CD4-positive, CD25-positive, alpha-beta regulatory T cell (primary cell): ENCODE measurements at regions not wholly inside any gene's neighbourhood (a gene's known extent, or its start where the extent isn't known, plus 50 kb on each side); places are given as distances from the start of the nearest gene placed in this dataset.

Source experiments
- ATAC-seq, 2 donors: fragments of 150-1000 bp; cut with Tn5 transposase; one replicate each; pipeline ENCODE4 v1.10.0; 2021; ENCODE audit warnings: low read depth in 2 of 2, moderate number of reproducible peaks in 2 of 2, moderate library complexity in 1 of 2
- DNase-seq, 3 donors: peaks; one replicate each; pipeline versions ENCODE4 v3.0.0 to v3.0.0-alpha.2; 2012 to 2022; ENCODE audit warnings: mixed read lengths in 1 of 3
- H3K27ac ChIP-seq: one replicate; pipeline ENCODE4 v1.7.0; 2013; ENCODE audit warnings: mild to moderate bottlenecking, low read length; ENCODE audit not compliant: insufficient read depth, poor library complexity, severe bottlenecking
- H3K27me3 ChIP-seq: one replicate; pipeline ENCODE4 v1.7.0; 2013; ENCODE audit warnings: low read length; ENCODE audit not compliant: control insufficient read depth, insufficient read depth
- H3K36me3 ChIP-seq: one replicate; pipeline ENCODE4 v1.7.0; 2013; ENCODE audit warnings: mild to moderate bottlenecking, low read length, moderate library complexity; ENCODE audit not compliant: control insufficient read depth, insufficient read depth
- H3K4me1 ChIP-seq: 2 replicates; pipeline ENCODE4 v1.7.0; 2013; ENCODE audit warnings: mild to moderate bottlenecking, low read length; ENCODE audit not compliant: insufficient read depth, control insufficient read depth, poor library complexity, severe bottlenecking
- H3K4me3 ChIP-seq: one replicate; pipeline ENCODE4 v1.7.0; 2013; ENCODE audit warnings: low read depth, mild to moderate bottlenecking, low read length, moderate library complexity
- H3K9me3 ChIP-seq, 2 experiments: 1 replicate in 1 of 2; 2 replicates in 1 of 2; pipeline ENCODE4 v1.7.0; 2013; ENCODE audit warnings: low read length in 2 of 2, mild to moderate bottlenecking in 1 of 2, moderate library complexity in 1 of 2; ENCODE audit not compliant: control insufficient read depth in 2 of 2
- H3K27ac Mint-ChIP-seq, 3 donors: one replicate each; pipeline ENCODE4 v1.8.0; 2020 to 2022; ENCODE audit warnings: mild to moderate bottlenecking in 3 of 3, mixed read lengths in 3 of 3, moderate library complexity in 2 of 3
- H3K27me3 Mint-ChIP-seq: one replicate; pipeline ENCODE4 v1.8.0; 2022; ENCODE audit warnings: mild to moderate bottlenecking, mixed read lengths
- H3K36me3 Mint-ChIP-seq: one replicate; pipeline ENCODE4 v1.8.0; 2020; ENCODE audit warnings: mixed read lengths
- H3K4me1 Mint-ChIP-seq, 4 donors: one replicate each; pipeline ENCODE4 v1.8.0; 2020 to 2022; ENCODE audit warnings: mixed read lengths in 4 of 4, mild to moderate bottlenecking in 1 of 4
- H3K4me3 Mint-ChIP-seq, 4 donors: one replicate each; pipeline ENCODE4 v1.8.0; 2020 to 2022; ENCODE audit warnings: mild to moderate bottlenecking in 4 of 4, mixed read lengths in 4 of 4, moderate library complexity in 3 of 4
- H3K9me3 Mint-ChIP-seq, 7 donors: one replicate each; pipeline ENCODE4 v1.8.0; 2020 to 2022; ENCODE audit warnings: mixed read lengths in 7 of 7, mild to moderate bottlenecking in 3 of 7, moderate library complexity in 2 of 7

DNA sequence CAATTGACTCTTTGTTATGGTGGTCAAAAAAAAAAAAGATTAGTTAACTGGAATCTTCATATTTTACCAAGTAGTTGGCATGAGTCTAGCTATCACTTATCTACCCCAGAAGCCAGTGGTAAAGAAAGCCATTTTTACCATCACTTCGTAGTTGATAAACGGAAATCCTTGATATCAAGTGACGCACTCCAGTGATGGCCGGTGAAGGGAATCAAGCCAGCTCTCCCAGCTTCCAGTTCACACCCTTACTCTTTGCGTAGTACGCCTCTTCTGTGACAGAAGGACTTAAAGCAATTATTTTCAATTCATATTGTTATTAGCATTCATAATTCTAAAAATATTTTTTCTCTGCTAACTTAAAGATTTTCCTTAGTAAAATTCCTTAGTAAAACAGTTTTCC, 447.9 kb downstream of the GPATCH2 start:
- Histone ChIP-seq H3K4me1 (no peaks in the 10 kb centered on the region), H3K4me3 (no peak overlapping the region), H3K36me3 (no peaks in the 10 kb centered on the region), H3K27me3 (no peaks in the 10 kb centered on the region), H3K9me3 (no peaks in the 10 kb centered on the region), H3K27ac (no peak overlapping the region)
- no peak for DNase-seq
- no peaks in the 10 kb centered on the region for H3K27me3 Mint-ChIP-seq
- peaks cover 0 to 16% (median 3%) of the 10 kb centered on the region in 7 donors for H3K9me3 Mint-ChIP-seq
- H3K4me3 Mint-ChIP-seq, result no peak overlapping the region
- H3K4me1 Mint-ChIP-seq, result no peaks in the 10 kb centered on the region
- no peaks in the 10 kb centered on the region for H3K36me3 Mint-ChIP-seq
- no peak for ATAC-seq
- no peak overlapping the region for H3K27ac Mint-ChIP-seq

DNA sequence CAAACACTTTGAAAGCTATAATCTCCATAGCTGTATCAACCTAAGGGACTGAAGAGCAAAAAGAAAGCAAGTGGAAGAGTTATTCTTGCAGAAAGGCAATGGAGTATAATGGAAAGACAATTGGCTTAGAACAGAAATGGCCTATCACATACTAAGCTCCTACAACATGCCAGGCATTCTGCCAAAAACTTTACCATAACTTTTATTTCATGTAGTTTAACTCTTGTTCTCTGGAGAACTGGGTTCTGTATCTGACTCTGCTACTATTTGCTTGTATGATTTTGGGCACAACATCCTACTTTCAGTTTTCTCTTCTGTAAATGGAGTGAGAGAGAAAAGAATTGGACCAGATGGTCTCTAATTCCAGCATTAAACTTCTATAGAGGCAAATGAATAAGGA, 449.1 kb downstream of the GPATCH2 start:
- Histone ChIP-seq H3K27ac (no peak overlapping the region), H3K4me3 (no peak overlapping the region), H3K9me3 (no peaks in the 10 kb centered on the region), H3K4me1 (no peaks in the 10 kb centered on the region), H3K27me3 (no peaks in the 10 kb centered on the region), H3K36me3 (no peaks in the 10 kb centered on the region)
- peaks cover 0 to 9% (median 3%) of the 10 kb centered on the region in 7 donors for H3K9me3 Mint-ChIP-seq
- no peak overlapping the region for H3K4me3 Mint-ChIP-seq
- no peak overlapping the region for H3K27ac Mint-ChIP-seq
- H3K27me3 Mint-ChIP-seq, result no peaks in the 10 kb centered on the region
- no peaks in the 10 kb centered on the region for H3K36me3 Mint-ChIP-seq
- no peaks in the 10 kb centered on the region for H3K4me1 Mint-ChIP-seq
- ATAC-seq (no peak), DNase-seq (no peak)

DNA sequence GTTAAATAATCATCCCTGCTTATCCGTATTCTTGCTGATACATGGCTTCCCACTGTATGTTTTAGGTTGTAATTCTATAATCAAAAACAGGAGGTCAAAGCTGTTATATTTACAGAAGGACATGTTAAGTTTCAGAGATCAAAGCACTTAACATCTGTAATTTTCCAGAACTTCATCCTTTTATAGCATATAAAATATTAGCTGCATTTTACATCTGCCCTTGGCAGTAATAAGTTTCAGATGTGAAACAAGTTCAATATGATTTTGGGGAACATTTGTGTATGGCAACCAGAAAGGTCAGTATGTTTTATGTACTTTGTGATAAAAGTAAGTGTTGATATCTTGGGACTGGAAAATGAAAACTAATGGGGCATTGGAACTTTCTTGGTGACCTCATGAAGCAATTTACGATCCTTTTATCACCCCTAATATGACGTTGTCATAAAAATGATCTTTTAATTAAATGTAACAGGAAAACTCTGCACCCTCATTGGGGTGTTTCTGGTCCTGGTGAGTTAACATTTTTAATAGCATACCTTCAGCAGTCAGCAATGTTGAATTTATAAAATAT, 449.6 kb downstream of the GPATCH2 start:
- DNase-seq (no peak), ATAC-seq (no peak)
- H3K27ac Mint-ChIP-seq, result no peak overlapping the region
- Histone ChIP-seq H3K4me1 (no peaks in the 10 kb centered on the region), H3K9me3 (no peaks in the 10 kb centered on the region), H3K27me3 (no peaks in the 10 kb centered on the region), H3K27ac (no peak overlapping the region), H3K4me3 (no peak overlapping the region), H3K36me3 (no peaks in the 10 kb centered on the region)
- no peak overlapping the region for H3K4me3 Mint-ChIP-seq
- no peaks in the 10 kb centered on the region for H3K4me1 Mint-ChIP-seq
- H3K9me3 Mint-ChIP-seq, result peaks cover 0 to 7% (median 3%) of the 10 kb centered on the region in 7 donors
- no peaks in the 10 kb centered on the region for H3K27me3 Mint-ChIP-seq
- no peaks in the 10 kb centered on the region for H3K36me3 Mint-ChIP-seq

DNA sequence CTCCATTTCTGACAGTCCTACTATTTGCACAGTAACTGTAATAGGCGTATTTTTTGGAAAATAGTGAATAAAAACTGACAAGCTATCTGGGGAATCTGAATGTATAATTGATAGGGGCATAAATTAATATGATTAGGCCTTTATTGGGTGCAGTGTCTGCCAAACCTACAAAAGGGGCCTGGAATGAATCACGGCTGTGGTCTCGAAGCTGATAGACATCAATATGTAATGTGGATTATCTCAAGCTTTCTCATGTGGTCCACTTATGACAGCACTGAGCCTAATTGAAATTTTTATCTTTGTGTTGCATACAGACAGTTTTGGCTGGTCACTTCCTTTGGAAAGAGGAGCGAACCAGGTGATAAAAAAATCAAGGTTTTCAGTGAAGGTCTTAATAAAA, 450.4 kb downstream of the GPATCH2 start:
- DNase-seq, result no peak
- no peak overlapping the region for H3K27ac Mint-ChIP-seq
- H3K27ac ChIP-seq, result no peak overlapping the region

GRCh38 chr1:217164403-217164802, 441.2 kb upstream of the ESRRG start:
- no peak for DNase-seq
- H3K4me3 Mint-ChIP-seq, result no peak overlapping the region
- H3K36me3 ChIP-seq, result no peaks in the 10 kb centered on the region
- no peak overlapping the region for H3K4me3 ChIP-seq
- no peaks in the 10 kb centered on the region for H3K4me1 Mint-ChIP-seq
- H3K27ac ChIP-seq, result no peak overlapping the region
- H3K27ac Mint-ChIP-seq, result peak overlapping the region in 1 of 3 donors; percentile 52
- H3K27me3 ChIP-seq, result no peaks in the 10 kb centered on the region
- no peaks in the 10 kb centered on the region for H3K36me3 Mint-ChIP-seq
- no peaks in the 10 kb centered on the region for H3K9me3 ChIP-seq
- H3K4me1 ChIP-seq, result no peaks in the 10 kb centered on the region
- ATAC-seq, result no peak
- no peaks in the 10 kb centered on the region for H3K27me3 Mint-ChIP-seq
- peaks cover 0 to 1% (median 0%) of the 10 kb centered on the region in 7 donors for H3K9me3 Mint-ChIP-seq

More for the DNA sequence above, 450.4 kb downstream of the GPATCH2 start:
- Histone ChIP-seq H3K9me3 (no peaks in the 10 kb centered on the region), H3K36me3 (no peaks in the 10 kb centered on the region), H3K27me3 (no peaks in the 10 kb centered on the region), H3K4me1 (no peaks in the 10 kb centered on the region), H3K4me3 (no peak overlapping the region)
- Mint-ChIP-seq H3K4me1 (no peaks in the 10 kb centered on the region), H3K36me3 (no peaks in the 10 kb centered on the region), H3K9me3 (peaks cover 0 to 7% (median 3%) of the 10 kb centered on the region in 7 donors), H3K27me3 (no peaks in the 10 kb centered on the region), H3K4me3 (no peak overlapping the region)
- ATAC-seq, result no peak

DNA sequence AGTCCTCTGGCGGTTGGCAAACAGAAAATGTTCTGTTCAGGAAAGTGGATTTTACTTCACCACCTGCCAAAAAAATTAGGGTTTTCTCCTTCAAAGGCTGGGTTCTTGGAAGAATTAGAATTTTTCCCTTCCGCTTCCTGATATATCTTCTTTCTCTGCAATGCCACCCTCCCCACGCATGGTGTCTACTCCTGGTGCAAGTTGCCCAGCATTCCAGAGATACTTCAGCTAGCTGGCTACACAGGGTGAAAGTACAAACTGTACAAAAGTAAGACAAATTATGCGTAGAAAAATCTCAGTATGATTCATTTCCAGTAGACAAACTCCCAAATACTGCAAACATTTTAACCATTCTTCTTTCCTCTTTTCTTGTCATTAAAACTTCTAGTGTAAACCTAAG, 430.1 kb upstream of the ESRRG start:
- Histone ChIP-seq H3K27me3 (no peaks in the 10 kb centered on the region), H3K27ac (no peak overlapping the region), H3K4me1 (no peaks in the 10 kb centered on the region), H3K9me3 (no peaks in the 10 kb centered on the region), H3K36me3 (no peaks in the 10 kb centered on the region), H3K4me3 (no peak overlapping the region)
- no peak for DNase-seq
- no peak for ATAC-seq
- H3K4me1 Mint-ChIP-seq, result no peaks in the 10 kb centered on the region
- H3K27me3 Mint-ChIP-seq, result no peaks in the 10 kb centered on the region
- H3K27ac Mint-ChIP-seq, result no peak overlapping the region
- no peak overlapping the region for H3K4me3 Mint-ChIP-seq
- H3K36me3 Mint-ChIP-seq, result no peaks in the 10 kb centered on the region
- H3K9me3 Mint-ChIP-seq, result peaks cover 0 to 10% (median 1%) of the 10 kb centered on the region in 7 donors

DNA sequence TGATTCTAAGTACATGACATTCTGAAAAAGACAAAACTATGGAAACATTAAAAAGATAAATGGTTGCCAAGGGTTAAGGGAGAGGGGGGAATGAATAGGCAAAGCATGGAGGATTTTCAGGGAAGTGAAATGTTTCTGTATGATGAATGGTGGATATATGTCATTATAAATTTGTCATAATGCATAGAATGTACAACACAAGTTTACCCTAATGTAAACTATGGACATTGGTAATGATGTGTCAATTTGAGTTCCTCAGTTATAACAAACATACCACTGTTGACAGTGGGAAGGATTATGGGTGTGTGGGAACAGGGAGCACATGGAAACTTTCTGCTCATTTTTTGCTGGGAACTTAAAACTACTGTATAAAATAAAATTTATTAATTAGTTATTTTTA, 427.1 kb upstream of the ESRRG start:
- Histone ChIP-seq H3K4me3 (no peak overlapping the region), H3K36me3 (no peaks in the 10 kb centered on the region), H3K9me3 (no peaks in the 10 kb centered on the region), H3K27me3 (no peaks in the 10 kb centered on the region), H3K27ac (no peak overlapping the region), H3K4me1 (no peaks in the 10 kb centered on the region)
- no peak for ATAC-seq
- Mint-ChIP-seq H3K4me3 (no peak overlapping the region), H3K4me1 (no peaks in the 10 kb centered on the region), H3K36me3 (no peaks in the 10 kb centered on the region), H3K9me3 (peaks cover 0 to 10% (median 2%) of the 10 kb centered on the region in 7 donors), H3K27ac (no peak overlapping the region), H3K27me3 (peaks cover 4% of the 10 kb centered on the region)
- DNase-seq, result no peak

DNA sequence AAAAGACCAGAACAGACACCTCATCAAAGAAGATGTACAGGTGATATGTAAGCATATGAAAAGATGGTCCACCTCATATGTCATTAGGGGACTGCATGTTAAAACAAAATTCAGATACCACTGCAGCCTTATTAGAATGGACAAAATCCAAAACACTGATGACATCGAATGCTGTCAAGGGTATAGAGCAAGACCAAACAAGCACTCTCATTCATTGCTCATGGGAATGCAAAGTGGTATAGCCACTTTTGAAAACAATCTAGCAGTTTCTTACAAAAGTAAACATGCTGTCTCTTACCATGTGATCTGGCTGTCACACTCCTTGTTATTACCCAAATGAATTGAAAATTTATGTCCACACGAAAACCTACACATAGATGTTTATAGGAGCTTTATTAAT, 426.6 kb upstream of the ESRRG start:
- no peaks in the 10 kb centered on the region for H3K4me1 Mint-ChIP-seq
- DNase-seq (no peak), ATAC-seq (no peak)
- no peak overlapping the region for H3K4me3 Mint-ChIP-seq
- no peaks in the 10 kb centered on the region for H3K36me3 Mint-ChIP-seq
- no peaks in the 10 kb centered on the region for H3K4me1 ChIP-seq
- no peak overlapping the region for H3K27ac ChIP-seq
- peaks cover 4% of the 10 kb centered on the region for H3K27me3 Mint-ChIP-seq
- H3K27me3 ChIP-seq, result no peaks in the 10 kb centered on the region
- no peaks in the 10 kb centered on the region for H3K36me3 ChIP-seq
- no peak overlapping the region for H3K27ac Mint-ChIP-seq
- peaks cover 0 to 15% (median 2%) of the 10 kb centered on the region in 7 donors for H3K9me3 Mint-ChIP-seq
- no peaks in the 10 kb centered on the region for H3K9me3 ChIP-seq
- H3K4me3 ChIP-seq, result no peak overlapping the region
